GM19328 (cell line): ENCODE measurements at regions not wholly inside any gene's neighbourhood (a gene's known extent, or its start where the extent isn't known, plus 50 kb on each side); places are given as distances from the start of the nearest gene placed in this dataset.

ENCODE experiments used
- ATAC-seq: cut with Tn5 transposase; IDR thresholded peaks from one replicate; pipeline ENCODE4 v1.9.1; 2021; ENCODE audit warnings: mild to moderate bottlenecking, moderate library complexity; ENCODE audit not compliant: unreplicated experiment

- no peak for ATAC-seq
Measured at GRCh38 chr3:116842254-116842957, 132.8 kb downstream of the TUSC7 start.

- no peak for ATAC-seq
Measured at GRCh38 chr3:116848248-116848829, 138.8 kb downstream of the TUSC7 start.

- no peak for ATAC-seq
Measured at GRCh38 chr3:116849261-116849688, 139.7 kb downstream of the TUSC7 start.

DNA sequence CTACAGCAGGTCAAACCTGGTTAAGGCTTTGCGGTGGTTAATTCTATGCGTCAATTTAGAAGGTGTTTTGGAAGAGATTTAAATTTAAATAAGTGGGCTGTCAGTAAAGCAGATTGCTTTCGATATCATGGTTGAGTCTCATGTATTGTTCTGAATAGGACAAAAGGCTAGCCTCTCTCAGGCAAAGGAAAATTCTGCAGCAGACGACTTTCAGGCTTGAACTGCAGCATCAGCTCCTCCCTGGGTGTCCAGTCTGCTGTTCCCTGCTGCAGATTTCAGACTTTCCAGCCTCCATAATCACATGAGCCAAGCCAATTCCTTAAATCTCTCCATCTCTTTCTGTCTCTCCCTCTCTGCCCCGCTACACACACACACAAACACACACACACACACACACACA lies 143.2 kb downstream of the TUSC7 start:
- no peak for ATAC-seq

DNA sequence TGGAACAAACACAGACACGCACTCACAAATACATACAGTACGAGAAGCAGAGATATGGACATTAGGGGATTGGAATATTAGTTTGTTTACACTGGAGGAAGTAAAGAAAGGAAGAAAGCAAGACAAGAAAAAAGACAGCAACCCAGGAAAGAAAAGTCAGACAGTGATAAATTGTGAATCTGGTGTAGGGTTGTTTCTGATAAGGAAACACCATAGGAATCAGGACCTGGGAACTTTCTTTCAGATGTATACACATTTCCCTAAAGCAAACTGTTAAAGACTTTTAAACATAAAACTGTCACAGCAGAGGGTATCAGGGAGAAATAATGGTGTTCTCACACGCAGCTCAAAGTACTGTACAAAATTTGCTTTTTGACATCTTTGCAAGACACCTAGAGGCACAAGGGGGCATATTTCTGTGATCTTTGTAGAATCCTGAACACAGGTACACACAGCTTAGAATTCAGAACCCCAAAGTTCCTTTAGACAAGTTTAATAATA lies 153.7 kb downstream of the TUSC7 start:
- ATAC-seq = no peak

GRCh38 chr3:116863822-116864589 lies 154.4 kb downstream of the TUSC7 start:
- peak; percentile 48 for ATAC-seq

GRCh38 chr3:116864590-116864927 lies 155.0 kb downstream of the TUSC7 start:
- no peak for ATAC-seq

- ATAC-seq = no peak
Measured at GRCh38 chr3:116870379-116870778, 160.8 kb downstream of the TUSC7 start.

DNA sequence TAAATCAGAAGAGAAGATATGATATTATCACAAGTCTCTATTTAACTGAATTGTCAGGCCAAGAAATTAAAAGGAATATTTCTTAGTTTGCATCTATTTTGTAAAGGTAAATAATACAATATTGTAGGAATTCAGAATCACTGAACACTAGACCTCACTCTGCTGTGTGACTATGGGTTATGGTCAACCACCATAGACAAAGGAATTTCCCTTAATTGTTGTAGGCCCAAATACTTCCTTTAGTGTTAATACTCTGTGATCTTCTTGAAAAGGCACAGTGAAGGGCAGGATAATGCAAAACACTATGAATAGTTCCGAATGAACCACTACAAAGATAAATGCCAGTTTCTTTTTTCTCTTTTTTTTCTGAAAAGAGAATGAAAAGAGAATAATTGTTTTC lies 162.3 kb downstream of the TUSC7 start:
- ATAC-seq = no peak

DNA sequence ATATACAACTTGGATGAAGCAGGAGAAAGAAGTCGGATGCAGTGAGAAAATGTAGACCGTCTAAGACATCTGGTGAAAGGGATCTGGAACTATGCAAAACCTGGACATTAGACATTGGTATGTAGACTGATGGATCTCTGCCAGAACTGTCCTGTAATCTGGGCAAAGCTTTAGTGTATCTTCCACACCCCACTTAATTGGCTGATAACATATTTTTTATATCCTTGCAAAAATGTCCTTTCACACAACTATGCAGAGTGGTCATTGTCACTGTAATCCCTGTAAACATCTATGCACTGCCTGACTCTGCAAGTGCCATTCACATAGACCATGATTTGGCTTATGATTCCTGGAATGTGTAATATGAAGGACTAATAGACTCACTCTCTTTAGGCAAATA lies 163.1 kb downstream of the TUSC7 start:
- ATAC-seq = no peak

DNA sequence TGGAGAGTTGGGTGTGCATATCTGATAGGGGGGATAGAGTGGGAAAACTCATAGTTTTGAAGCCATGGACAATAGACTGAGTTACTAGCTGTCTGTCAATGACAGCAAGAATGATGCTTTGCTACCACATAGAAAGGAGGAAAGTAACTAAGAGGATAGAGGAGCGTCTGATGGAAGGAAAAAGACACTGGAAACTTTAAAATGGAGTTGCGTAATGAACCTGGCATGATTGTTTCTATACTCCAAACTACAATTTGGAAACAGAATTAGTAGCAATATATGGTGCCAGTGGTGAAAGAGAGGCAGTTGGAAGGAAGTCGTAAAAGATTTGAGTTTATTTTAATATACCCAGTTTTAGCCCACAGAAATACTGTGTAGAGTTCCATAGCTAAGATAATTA lies 163.6 kb downstream of the TUSC7 start:
- no peak for ATAC-seq

GRCh38 chr3:116877968-116878367 lies 168.4 kb downstream of the TUSC7 start:
- ATAC-seq = peak; percentile 68

DNA sequence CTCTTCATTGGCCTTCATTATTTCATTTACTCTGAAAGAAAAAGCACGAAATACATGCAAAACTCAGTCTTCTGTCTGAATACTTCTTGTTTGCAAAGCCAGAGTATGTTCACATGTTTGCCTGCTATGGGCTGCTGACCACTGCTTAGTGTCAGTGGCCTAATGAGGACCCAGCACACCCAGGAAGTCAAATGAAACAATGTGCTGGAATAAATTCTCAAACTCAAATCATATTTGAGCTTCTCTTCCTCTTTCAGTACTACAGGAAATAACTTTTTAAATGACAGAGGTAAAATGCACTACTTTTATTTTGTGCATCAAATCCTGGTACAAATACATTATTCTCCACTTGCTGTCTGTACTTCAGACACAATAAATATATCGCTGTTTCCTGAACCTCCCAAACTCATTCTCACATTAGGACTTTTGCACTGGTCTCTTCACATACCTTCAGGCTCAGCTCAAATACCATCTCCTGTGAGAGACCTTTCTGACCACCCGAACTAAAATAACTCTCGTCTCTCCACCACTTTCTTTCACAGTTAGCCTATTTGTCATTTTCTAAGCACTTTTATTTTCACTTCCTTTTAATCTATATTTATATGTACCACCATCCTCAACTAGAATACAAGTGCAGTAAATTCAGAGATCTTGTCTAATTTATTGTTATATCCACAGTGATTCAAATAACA lies 176.8 kb downstream of the TUSC7 start:
- ATAC-seq = peak; percentile 94

- no peak for ATAC-seq
Measured at GRCh38 chr3:116896116-116896515, 186.5 kb downstream of the TUSC7 start.

DNA sequence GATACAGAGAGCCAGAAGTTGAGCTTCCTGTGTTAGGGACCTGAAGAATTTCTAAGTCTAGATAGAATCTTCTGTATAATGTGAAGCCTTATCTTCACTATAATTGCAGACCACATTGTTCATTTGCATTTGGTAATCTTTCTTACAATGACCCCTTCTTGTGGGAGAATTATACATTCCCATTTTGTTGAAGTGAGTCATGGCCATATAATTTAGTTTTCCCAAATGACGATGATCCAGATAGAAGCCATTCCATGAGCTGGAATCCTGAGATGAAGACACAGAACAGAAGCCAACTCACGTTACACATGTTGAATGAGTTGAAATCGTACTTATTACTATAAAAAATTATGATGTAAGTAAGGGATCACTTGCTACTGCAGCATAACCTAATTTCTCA lies 187.8 kb downstream of the TUSC7 start:
- no peak for ATAC-seq

- ATAC-seq = no peak
Measured at GRCh38 chr3:116899253-116899652, 189.7 kb downstream of the TUSC7 start.

- no peak for ATAC-seq
Measured at GRCh38 chr3:116905334-116905733, 195.8 kb downstream of the TUSC7 start.

DNA sequence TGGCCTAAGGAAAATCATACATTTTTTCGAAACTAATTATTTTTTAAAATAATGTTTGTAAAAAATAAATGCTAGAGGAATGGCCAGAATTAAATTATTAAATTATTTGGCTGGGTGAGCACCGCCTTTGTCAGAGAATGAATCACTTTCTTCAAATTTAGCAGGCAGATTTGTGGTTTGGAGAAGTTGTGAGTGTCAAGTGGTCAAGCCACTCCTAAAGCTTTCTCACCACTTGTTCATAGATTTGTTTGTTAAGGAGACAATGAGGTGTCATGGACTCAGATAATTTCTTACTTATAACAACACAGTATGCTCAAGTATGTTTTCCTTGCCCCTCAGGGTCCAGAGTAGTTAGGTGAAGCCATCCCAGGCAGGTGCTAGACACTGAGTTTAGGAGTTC lies 196.2 kb downstream of the TUSC7 start:
- no peak for ATAC-seq

- ATAC-seq = no peak
Measured at GRCh38 chr3:116912116-116912515, 202.5 kb downstream of the TUSC7 start.

- no peak for ATAC-seq
Measured at GRCh38 chr3:116914004-116914403, 204.4 kb downstream of the TUSC7 start.

GRCh38 chr3:116916836-116917235 lies 207.3 kb downstream of the TUSC7 start:
- ATAC-seq = no peak
